Body of pancreas (tissue), 4 donors: ENCODE measurements at regions not wholly inside any gene's neighbourhood (a gene's known extent, or its start where the extent isn't known, plus 50 kb on each side); places are given as distances from the start of the nearest gene placed in this dataset.
A peak's percentile ranks its signal among the peaks of the same experiment; 100 is the strongest.

Source experiments
- ATAC-seq: fragments of 150-250 bp; one replicate; pipeline ENCODE4 v1.9.1; 2016
- DNase-seq, 4 donors: peaks; one replicate each; pipeline ENCODE4 v3.0.0-alpha.2; 2019
- H3K27ac ChIP-seq, 4 donors: fragments of 200-600 bp; sonication (generic); 1 replicate in 3 of 4; 2 replicates in 1 of 4; pipeline versions ENCODE4 v1.5.1 to v1.6.1; 2016 to 2019; ENCODE audit warnings: mild to moderate bottlenecking in 1 of 4, mixed read lengths in 1 of 4, moderate library complexity in 1 of 4
- H3K27me3 ChIP-seq, 2 donors: fragments of 200-600 bp; sonication (generic); one replicate each; pipeline ENCODE4 v1.6.0; 2016; ENCODE audit warnings: mild to moderate bottlenecking in 1 of 2
- H3K36me3 ChIP-seq, 2 donors: fragments of 200-600 bp; sonication (generic); replicated peaks in 1 of 2; 2 replicates each; pipeline ENCODE4 v1.5.1; 2016; ENCODE audit warnings: low read depth in 2 of 2; ENCODE audit not compliant: insufficient read depth in 1 of 2
- H3K4me1 ChIP-seq: fragments of 200-600 bp; sonication (generic); one replicate; pipeline ENCODE4 v1.6.0; 2016
- H3K4me3 ChIP-seq, 2 donors: fragments of 200-600 bp; sonication (generic); 1 replicate in 1 of 2; 2 replicates in 1 of 2; pipeline ENCODE4 v1.5.1; 2016 to 2019
- H3K9me3 ChIP-seq, 3 donors: fragments of 200-600 bp; sonication (generic); 1 replicate in 2 of 3; 2 replicates in 1 of 3; pipeline ENCODE4 v1.5.1; 2016
- POLR2A ChIP-seq, 3 donors: fragments of 450-650 bp; IDR thresholded peaks; one replicate each; pipeline ENCODE4 v1.6.1; 2016; ENCODE audit warnings: antibody characterized with exemption in 3 of 3, mild to moderate bottlenecking in 2 of 3
- WGBS, 2 donors: methylation state at CpG; one replicate each; pipeline ENCODE4 v1.1.5; 2017; 5-methylcytosine and 5-hydroxymethylcytosine counted together
- intact Hi-C: fragments of 100-400 bp; cut with DNase I; formaldehyde crosslinking; loops from one replicate; pipeline ENCODE4 v1.15.1; 2023
- TF ChIP-seq, protein P1 (sequence below), 7 experiments: fragments of 450-650 bp in 4 of 7; fragments of 200-600 bp in 3 of 7; sonication (generic) in 3 of 7; IDR thresholded peaks; one replicate each; pipeline ENCODE4 v1.5.1; 2016 to 2019; ENCODE audit warnings: antibody characterized with exemption in 7 of 7

DNA sequence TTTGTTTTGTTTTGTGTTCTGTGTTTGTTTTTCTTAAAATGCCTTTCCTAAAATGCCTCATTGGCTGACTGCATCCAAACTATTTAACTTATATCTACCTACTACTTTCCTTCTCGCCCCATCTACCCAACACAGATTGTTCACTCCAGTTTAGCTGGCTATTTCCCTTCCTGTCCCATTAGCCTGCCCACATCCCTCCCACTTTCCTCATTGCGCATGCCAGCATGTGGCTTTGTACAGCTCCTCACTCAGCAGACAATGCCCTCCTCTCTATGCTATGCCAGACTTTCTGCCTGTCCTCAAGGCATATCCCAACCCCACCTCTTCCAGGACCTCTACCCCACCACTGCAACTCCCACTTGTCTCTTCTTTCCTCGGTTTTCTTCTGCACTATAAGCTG, 94.7 kb upstream of the C1orf21 start:
- Histone ChIP-seq H3K36me3 (no peaks in the 10 kb centered on the region), H3K4me1 (peaks cover 22% of the 10 kb centered on the region), H3K4me3 (no peak overlapping the region), H3K9me3 (no peaks in the 10 kb centered on the region), H3K27ac (no peak overlapping the region), H3K27me3 (no peaks in the 10 kb centered on the region)
- 73 to 98% methylated on average over 3 of the region's 3 CpGs for WGBS, 2 donors
- no peak for TF ChIP-seq POLR2A (IDR thresholded peaks at IDR 0.05)
- TF ChIP-seq, protein P1, sequence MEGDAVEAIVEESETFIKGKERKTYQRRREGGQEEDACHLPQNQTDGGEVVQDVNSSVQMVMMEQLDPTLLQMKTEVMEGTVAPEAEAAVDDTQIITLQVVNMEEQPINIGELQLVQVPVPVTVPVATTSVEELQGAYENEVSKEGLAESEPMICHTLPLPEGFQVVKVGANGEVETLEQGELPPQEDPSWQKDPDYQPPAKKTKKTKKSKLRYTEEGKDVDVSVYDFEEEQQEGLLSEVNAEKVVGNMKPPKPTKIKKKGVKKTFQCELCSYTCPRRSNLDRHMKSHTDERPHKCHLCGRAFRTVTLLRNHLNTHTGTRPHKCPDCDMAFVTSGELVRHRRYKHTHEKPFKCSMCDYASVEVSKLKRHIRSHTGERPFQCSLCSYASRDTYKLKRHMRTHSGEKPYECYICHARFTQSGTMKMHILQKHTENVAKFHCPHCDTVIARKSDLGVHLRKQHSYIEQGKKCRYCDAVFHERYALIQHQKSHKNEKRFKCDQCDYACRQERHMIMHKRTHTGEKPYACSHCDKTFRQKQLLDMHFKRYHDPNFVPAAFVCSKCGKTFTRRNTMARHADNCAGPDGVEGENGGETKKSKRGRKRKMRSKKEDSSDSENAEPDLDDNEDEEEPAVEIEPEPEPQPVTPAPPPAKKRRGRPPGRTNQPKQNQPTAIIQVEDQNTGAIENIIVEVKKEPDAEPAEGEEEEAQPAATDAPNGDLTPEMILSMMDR (IDR thresholded peaks at IDR 0.05) = no peak
- no peak for ATAC-seq
- intact Hi-C loops = no loop called here
- DNase-seq = no peak

DNA sequence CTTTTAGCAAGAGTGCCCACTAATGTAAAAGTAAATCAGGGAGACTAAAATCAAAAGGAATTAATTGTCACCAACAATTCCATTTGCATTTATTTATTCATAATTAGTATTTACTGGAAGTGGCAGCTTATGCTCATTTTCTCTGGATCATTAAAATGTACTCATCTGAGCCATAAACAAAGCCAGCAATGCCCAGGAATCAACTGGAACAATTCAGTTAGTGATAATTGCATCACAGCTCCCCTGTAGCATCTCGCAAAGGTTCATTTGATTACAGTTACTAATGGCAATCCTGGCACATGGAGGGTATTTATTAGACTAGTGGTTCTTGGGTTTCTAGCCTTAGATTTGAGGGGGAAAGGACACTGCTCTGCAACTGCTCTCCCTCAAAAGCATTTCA, 92.7 kb upstream of the C1orf21 start:
- peaks cover 41% of the 10 kb centered on the region for H3K4me1 ChIP-seq
- H3K27ac ChIP-seq = no peak overlapping the region
- no peaks in the 10 kb centered on the region for H3K27me3 ChIP-seq
- no peak overlapping the region for H3K4me3 ChIP-seq
- DNase-seq (no peak), ATAC-seq (no peak)
- WGBS, 2 donors = 100% methylated on average over 1 of the region's 1 CpG
- intact Hi-C loops = no loop called here
- H3K36me3 ChIP-seq = no peaks in the 10 kb centered on the region
- no peaks in the 10 kb centered on the region for H3K9me3 ChIP-seq
- TF ChIP-seq POLR2A (IDR thresholded peaks at IDR 0.05) = no peak
- TF ChIP-seq, protein P1 (IDR thresholded peaks at IDR 0.05) = no peak

DNA sequence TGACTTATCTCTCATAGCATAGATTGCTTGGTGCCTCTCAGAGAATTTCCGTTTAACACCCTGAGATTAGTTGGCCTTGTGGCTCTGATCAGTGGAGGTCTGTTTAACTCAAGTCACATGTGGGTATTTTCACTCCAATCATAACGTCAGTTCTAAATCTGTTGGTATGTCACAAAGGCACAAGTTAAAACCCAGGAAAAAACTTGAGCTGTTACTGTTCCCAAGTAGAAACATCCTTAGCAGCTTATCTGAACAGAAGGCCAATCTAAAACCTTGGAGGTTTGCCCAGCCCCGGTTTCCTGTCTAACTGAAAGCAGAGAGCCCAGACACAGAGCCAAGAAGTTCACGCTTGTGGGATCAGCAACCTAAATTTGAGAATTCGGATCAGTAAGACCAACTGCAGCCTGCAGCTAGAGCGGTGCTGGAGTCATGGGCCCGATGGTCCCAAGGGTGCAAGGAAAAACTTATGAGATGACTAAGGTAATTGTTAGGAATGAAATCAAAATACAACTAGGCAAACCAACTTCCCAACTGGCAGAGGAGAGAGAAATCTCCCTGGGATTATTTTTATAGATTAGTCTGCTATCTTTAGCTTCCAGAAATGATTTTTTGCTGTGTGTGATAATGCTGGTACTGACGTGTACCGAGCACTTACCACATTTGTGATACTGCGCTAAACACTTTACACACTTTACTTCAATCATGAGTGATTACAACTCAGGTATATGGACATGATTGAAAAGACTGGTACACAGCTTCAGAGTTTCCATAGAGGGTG, 90.2 kb upstream of the C1orf21 start:
- intact Hi-C loops = no loop called here
- DNase-seq = peak; percentile 88 to 94 (median 92)
- WGBS, 2 donors = 11% methylated on average over 10 of the region's 10 CpGs
- Histone ChIP-seq H3K4me1 (peaks cover 43% of the 10 kb centered on the region), H3K9me3 (no peaks in the 10 kb centered on the region), H3K36me3 (no peaks in the 10 kb centered on the region), H3K4me3 (no peak overlapping the region), H3K27me3 (no peaks in the 10 kb centered on the region), H3K27ac (peak overlapping the region; percentile 46 to 83 (median 81))
- peak; percentile 85 for ATAC-seq
- TF ChIP-seq, protein P1 (IDR thresholded peaks at IDR 0.05) = no peak
- peak in 2 of 3 donors; percentile 25 to 50 for TF ChIP-seq POLR2A (IDR thresholded peaks at IDR 0.05)

DNA sequence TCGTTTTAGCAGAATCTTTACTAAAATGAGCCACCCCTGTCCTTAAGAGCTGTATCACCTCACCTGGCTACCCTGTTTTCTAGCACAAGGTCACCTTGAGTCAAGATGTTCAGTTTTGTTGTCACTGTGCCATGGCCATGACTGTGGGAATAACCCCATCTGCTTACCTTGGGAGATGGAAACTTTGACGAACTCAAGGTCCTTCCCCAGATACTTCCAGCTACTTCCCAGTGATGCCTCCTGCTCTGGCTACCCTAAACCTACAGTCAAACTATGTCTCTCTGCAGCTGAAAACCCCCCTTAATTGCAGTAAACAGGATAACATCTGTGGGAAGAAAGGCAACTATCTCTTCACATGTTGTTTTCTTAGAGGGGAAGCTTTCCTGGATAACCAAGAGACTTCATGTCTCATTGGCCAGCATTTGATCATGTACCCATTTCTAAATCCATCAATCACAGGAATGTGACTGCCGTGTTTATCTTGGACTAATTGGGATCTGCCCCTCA, 89.5 kb upstream of the C1orf21 start:
- WGBS, 2 donors = 29 to 50% methylated on average over 3 of the region's 3 CpGs
- peaks cover 43% of the 10 kb centered on the region for H3K4me1 ChIP-seq
- H3K4me3 ChIP-seq = no peak overlapping the region
- DNase-seq (peak; percentile 73 to 83 (median 74)), ATAC-seq (peak; percentile 80)
- TF ChIP-seq POLR2A (IDR thresholded peaks at IDR 0.05) = no peak
- TF ChIP-seq, protein P1 (IDR thresholded peaks at IDR 0.05) = no peak
- H3K9me3 ChIP-seq = no peaks in the 10 kb centered on the region
- peak overlapping the region; percentile 46 to 83 (median 81) for H3K27ac ChIP-seq
- intact Hi-C loops = no loop called here
- no peaks in the 10 kb centered on the region for H3K36me3 ChIP-seq
- H3K27me3 ChIP-seq = no peaks in the 10 kb centered on the region
